ENCODE measurements at regions not wholly inside any gene's neighbourhood (a gene's known extent, or its start where the extent isn't known, plus 50 kb on each side); places are given as distances from the start of the nearest gene placed in this dataset.

DNA sequence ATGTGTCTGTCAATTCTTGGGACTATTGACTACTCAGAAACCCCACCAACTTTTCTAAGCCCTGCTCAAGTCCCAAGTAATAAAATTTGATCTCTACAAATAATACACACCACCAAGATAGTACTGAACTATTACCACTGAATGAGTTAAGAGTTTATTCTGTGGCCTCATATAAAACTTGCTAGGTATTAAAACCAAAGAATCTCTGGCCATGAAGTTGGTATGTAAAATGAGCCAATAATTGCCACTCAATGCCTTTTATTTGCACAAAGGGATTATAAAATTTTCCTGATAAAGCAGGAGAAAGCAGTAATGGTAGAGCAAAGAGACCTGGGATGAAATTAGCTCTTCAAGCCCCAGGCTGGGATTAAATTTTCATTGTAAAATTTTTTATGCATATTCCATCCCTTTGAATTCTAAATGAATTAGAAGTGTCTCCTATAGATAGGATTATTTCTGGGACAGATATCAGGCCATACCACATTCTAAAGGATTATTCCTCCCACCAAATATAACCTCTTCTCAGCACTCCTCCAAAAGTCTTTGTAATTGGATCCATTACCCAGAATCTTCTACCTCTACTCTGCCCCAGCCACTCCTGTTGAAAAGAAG is 450.5 kb upstream of the ACVR2A start:
- TF ChIP-seq NANOG (IDR thresholded peaks at IDR 0.05; ENCODE audit: borderline replicate concordance), result no peak
- no peak for TF ChIP-seq EZH2 (IDR thresholded peaks at IDR 0.05; ENCODE audit: low read depth, unreplicated experiment)
- TF ChIP-seq STAT1 (IDR thresholded peaks at IDR 0.05; ENCODE audit: unreplicated experiment), result no peak
- TF ChIP-seq, protein P1, sequence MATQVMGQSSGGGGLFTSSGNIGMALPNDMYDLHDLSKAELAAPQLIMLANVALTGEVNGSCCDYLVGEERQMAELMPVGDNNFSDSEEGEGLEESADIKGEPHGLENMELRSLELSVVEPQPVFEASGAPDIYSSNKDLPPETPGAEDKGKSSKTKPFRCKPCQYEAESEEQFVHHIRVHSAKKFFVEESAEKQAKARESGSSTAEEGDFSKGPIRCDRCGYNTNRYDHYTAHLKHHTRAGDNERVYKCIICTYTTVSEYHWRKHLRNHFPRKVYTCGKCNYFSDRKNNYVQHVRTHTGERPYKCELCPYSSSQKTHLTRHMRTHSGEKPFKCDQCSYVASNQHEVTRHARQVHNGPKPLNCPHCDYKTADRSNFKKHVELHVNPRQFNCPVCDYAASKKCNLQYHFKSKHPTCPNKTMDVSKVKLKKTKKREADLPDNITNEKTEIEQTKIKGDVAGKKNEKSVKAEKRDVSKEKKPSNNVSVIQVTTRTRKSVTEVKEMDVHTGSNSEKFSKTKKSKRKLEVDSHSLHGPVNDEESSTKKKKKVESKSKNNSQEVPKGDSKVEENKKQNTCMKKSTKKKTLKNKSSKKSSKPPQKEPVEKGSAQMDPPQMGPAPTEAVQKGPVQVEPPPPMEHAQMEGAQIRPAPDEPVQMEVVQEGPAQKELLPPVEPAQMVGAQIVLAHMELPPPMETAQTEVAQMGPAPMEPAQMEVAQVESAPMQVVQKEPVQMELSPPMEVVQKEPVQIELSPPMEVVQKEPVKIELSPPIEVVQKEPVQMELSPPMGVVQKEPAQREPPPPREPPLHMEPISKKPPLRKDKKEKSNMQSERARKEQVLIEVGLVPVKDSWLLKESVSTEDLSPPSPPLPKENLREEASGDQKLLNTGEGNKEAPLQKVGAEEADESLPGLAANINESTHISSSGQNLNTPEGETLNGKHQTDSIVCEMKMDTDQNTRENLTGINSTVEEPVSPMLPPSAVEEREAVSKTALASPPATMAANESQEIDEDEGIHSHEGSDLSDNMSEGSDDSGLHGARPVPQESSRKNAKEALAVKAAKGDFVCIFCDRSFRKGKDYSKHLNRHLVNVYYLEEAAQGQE (IDR thresholded peaks at IDR 0.05; ENCODE audit: unreplicated experiment), result no peak
- TF ChIP-seq CREB1 (CRISPR knock-in tag; IDR thresholded peaks at IDR 0.05; ENCODE audit: low read depth), result no peak
- peaks cover 6% of the 10 kb centered on the region; the same call in 2 of the 3 replicates for H3K4me1 Mint-ChIP-seq
- Histone ChIP-seq H2AFZ (no peak overlapping the region), H3K27ac (ENCODE audit: low read depth) (no peak overlapping the region), H4K20me1 (replicated peaks; ENCODE audit: insufficient read depth) (no peaks in the 10 kb centered on the region), H3K27me3 (ENCODE audit: insufficient read depth) (no peaks in the 10 kb centered on the region), H3K36me3 (ENCODE audit: insufficient read depth) (no peaks in the 10 kb centered on the region), H3K79me2 (replicated peaks; ENCODE audit: insufficient read depth) (no peaks in the 10 kb centered on the region), H3K4me2 (no peak overlapping the region), H3K9me2 (ENCODE audit: insufficient read depth) (peaks cover 22% of the 10 kb centered on the region), H3K4me1 (ENCODE audit: insufficient read depth) (no peaks in the 10 kb centered on the region), H3K4me3 (no peak overlapping the region), H3F3A (replicated peaks; ENCODE audit: low read depth) (no peaks in the 10 kb centered on the region)
- no peaks in the 10 kb centered on the region; the same call in 2 of the 3 replicates for H3K9me3 Mint-ChIP-seq
- H3K27me3 Mint-ChIP-seq (ENCODE audit: insufficient read depth, low read depth, poor library complexity), result peaks cover 2% of the 10 kb centered on the region
- no peak overlapping the region for H3K4me3 Mint-ChIP-seq
- no peaks in the 10 kb centered on the region for H3K36me3 Mint-ChIP-seq (ENCODE audit: low read depth)
- DNase-seq (ENCODE audit: low spot score) (no peak), ATAC-seq (no peak)
- H3K27ac Mint-ChIP-seq, result no peak overlapping the region

DNA sequence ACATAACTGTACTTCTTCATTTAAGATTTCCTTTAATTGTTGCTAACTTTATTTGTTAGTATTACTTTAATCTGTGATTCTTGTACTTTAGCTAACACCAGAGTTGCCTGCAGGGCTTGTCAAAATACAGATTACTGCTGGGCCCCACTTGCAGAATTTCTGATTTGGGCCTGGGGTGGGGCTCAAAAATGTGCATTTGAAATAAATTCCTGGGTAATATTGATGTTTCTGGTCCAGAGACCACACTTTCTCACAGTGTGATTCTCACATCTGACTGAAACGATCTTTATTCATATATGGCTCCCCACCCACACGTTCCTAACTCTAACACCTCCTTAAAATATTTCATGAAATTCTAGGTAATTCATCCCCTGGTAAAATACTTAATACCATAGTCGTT is 452.6 kb upstream of the ACVR2A start:
- DNase-seq (ENCODE audit: low spot score) (no peak), ATAC-seq (no peak)
- Histone ChIP-seq H3K4me2 (no peak overlapping the region), H3K27me3 (ENCODE audit: insufficient read depth) (no peaks in the 10 kb centered on the region), H2AFZ (no peak overlapping the region), H3K9me2 (ENCODE audit: insufficient read depth) (peaks cover 22% of the 10 kb centered on the region), H3K79me2 (replicated peaks; ENCODE audit: insufficient read depth) (no peaks in the 10 kb centered on the region), H3K4me3 (no peak overlapping the region), H4K20me1 (replicated peaks; ENCODE audit: insufficient read depth) (no peaks in the 10 kb centered on the region), H3K4me1 (ENCODE audit: insufficient read depth) (no peaks in the 10 kb centered on the region), H3K27ac (ENCODE audit: low read depth) (no peak overlapping the region), H3K36me3 (ENCODE audit: insufficient read depth) (no peaks in the 10 kb centered on the region), H3F3A (replicated peaks; ENCODE audit: low read depth) (no peaks in the 10 kb centered on the region)
- TF ChIP-seq JUNB (IDR thresholded peaks at IDR 0.05; ENCODE audit: unreplicated experiment), result no peak
- no peak for TF ChIP-seq CREB1 (CRISPR knock-in tag; IDR thresholded peaks at IDR 0.05; ENCODE audit: low read depth)
- no peak for TF ChIP-seq EZH2 (IDR thresholded peaks at IDR 0.05; ENCODE audit: low read depth, unreplicated experiment)
- TF ChIP-seq, protein P2, sequence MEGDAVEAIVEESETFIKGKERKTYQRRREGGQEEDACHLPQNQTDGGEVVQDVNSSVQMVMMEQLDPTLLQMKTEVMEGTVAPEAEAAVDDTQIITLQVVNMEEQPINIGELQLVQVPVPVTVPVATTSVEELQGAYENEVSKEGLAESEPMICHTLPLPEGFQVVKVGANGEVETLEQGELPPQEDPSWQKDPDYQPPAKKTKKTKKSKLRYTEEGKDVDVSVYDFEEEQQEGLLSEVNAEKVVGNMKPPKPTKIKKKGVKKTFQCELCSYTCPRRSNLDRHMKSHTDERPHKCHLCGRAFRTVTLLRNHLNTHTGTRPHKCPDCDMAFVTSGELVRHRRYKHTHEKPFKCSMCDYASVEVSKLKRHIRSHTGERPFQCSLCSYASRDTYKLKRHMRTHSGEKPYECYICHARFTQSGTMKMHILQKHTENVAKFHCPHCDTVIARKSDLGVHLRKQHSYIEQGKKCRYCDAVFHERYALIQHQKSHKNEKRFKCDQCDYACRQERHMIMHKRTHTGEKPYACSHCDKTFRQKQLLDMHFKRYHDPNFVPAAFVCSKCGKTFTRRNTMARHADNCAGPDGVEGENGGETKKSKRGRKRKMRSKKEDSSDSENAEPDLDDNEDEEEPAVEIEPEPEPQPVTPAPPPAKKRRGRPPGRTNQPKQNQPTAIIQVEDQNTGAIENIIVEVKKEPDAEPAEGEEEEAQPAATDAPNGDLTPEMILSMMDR (conservative IDR thresholded peaks at IDR 0.05; ENCODE audit: low read depth in 2 of 2), result no peak
- Mint-ChIP-seq H3K36me3 (ENCODE audit: low read depth) (no peaks in the 10 kb centered on the region), H3K27ac (no peak overlapping the region), H3K27me3 (ENCODE audit: insufficient read depth, low read depth, poor library complexity) (peaks cover 2% of the 10 kb centered on the region), H3K4me3 (no peak overlapping the region), H3K9me3 (no peaks in the 10 kb centered on the region; the same call in 2 of the 3 replicates), H3K4me1 (peaks cover 7% of the 10 kb centered on the region; the same call in 2 of the 3 replicates)

Data from GM23338 (cell line).